ENCODE measurements at regions not wholly inside any gene's neighbourhood (a gene's known extent, or its start where the extent isn't known, plus 50 kb on each side); places are given as distances from the start of the nearest gene placed in this dataset.

- TF ChIP-seq, protein P1, sequence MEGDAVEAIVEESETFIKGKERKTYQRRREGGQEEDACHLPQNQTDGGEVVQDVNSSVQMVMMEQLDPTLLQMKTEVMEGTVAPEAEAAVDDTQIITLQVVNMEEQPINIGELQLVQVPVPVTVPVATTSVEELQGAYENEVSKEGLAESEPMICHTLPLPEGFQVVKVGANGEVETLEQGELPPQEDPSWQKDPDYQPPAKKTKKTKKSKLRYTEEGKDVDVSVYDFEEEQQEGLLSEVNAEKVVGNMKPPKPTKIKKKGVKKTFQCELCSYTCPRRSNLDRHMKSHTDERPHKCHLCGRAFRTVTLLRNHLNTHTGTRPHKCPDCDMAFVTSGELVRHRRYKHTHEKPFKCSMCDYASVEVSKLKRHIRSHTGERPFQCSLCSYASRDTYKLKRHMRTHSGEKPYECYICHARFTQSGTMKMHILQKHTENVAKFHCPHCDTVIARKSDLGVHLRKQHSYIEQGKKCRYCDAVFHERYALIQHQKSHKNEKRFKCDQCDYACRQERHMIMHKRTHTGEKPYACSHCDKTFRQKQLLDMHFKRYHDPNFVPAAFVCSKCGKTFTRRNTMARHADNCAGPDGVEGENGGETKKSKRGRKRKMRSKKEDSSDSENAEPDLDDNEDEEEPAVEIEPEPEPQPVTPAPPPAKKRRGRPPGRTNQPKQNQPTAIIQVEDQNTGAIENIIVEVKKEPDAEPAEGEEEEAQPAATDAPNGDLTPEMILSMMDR (IDR thresholded peaks at IDR 0.05; ENCODE audit: low read depth, low read length) = no peak
Observed at GRCh38 chr10:78255796-78256638, 222.4 kb downstream of the RPS24 start.

GRCh38 chr10:78258323-78259030, 224.8 kb downstream of the RPS24 start:
- CTCF ChIA-PET = no interaction called here
- Histone ChIP-seq H3K27me3 (ENCODE audit: control insufficient read depth, insufficient read depth, low read length) (no peaks in the 10 kb centered on the region), H3K27ac (ENCODE audit: low read depth, low read length) (no peak overlapping the region), H3K4me3 (ENCODE audit: low read depth, low read length) (no peak overlapping the region), H3K9me3 (ENCODE audit: control insufficient read depth, insufficient read depth, low read length) (no peaks in the 10 kb centered on the region)
- TF ChIP-seq, protein P1 (IDR thresholded peaks at IDR 0.05; ENCODE audit: low read depth, low read length) = no peak
- no peak for DNase-seq (ENCODE audit: low read depth, low spot score)
- POLR2A ChIA-PET = no interaction called here

More at GRCh38 chr10:78255796-78256638, 222.4 kb downstream of the RPS24 start:
- Histone ChIP-seq H3K27me3 (ENCODE audit: control insufficient read depth, insufficient read depth, low read length) (no peaks in the 10 kb centered on the region), H3K27ac (ENCODE audit: low read depth, low read length) (peak overlapping the region; percentile 97), H3K9me3 (ENCODE audit: control insufficient read depth, insufficient read depth, low read length) (no peaks in the 10 kb centered on the region), H3K4me3 (ENCODE audit: low read depth, low read length) (no peak overlapping the region)
- DNase-seq (ENCODE audit: low read depth, low spot score) = peak; percentile 94
- POLR2A ChIA-PET = interaction anchor here (0.6 to 1.0 kb wide), 5 partner anchors 11 to 210 kb away, joined by 3 to 4 read pairs (median 3); no protein-coding TSS in a partner anchor
- CTCF ChIA-PET = interaction anchor here (1.5 kb wide), 1 partner anchor 208 kb away, joined by 4 read pairs; no protein-coding TSS in a partner anchor

- DNase-seq (ENCODE audit: low read depth, low spot score) = no peak
- no peak overlapping the region for H3K27ac ChIP-seq (ENCODE audit: low read depth, low read length)
- TF ChIP-seq, protein P1 (IDR thresholded peaks at IDR 0.05; ENCODE audit: low read depth, low read length) = no peak
- ChIA-PET POLR2A (no interaction called here), CTCF (no interaction called here)
- H3K27me3 ChIP-seq (ENCODE audit: control insufficient read depth, insufficient read depth, low read length) = no peaks in the 10 kb centered on the region
- no peak overlapping the region for H3K4me3 ChIP-seq (ENCODE audit: low read depth, low read length)
- H3K9me3 ChIP-seq (ENCODE audit: control insufficient read depth, insufficient read depth, low read length) = no peaks in the 10 kb centered on the region
Observed at GRCh38 chr10:78259391-78259790, 225.7 kb downstream of the RPS24 start.

GRCh38 chr10:78260141-78260540, 226.5 kb downstream of the RPS24 start:
- ChIA-PET POLR2A (interaction anchor here (1.1 kb wide), 1 partner anchor 11 kb away, joined by 3 read pairs; no protein-coding TSS in a partner anchor), CTCF (interaction anchor here (0.6 kb wide), 1 partner anchor 11 kb away, joined by 3 read pairs; no protein-coding TSS in a partner anchor)
- DNase-seq (ENCODE audit: low read depth, low spot score) = no peak
- TF ChIP-seq, protein P1 (IDR thresholded peaks at IDR 0.05; ENCODE audit: low read depth, low read length) = peak; percentile 24; the same call in 1 of the 2 replicates
- H3K9me3 ChIP-seq (ENCODE audit: control insufficient read depth, insufficient read depth, low read length) = no peaks in the 10 kb centered on the region
- H3K27ac ChIP-seq (ENCODE audit: low read depth, low read length) = no peak overlapping the region
- H3K4me3 ChIP-seq (ENCODE audit: low read depth, low read length) = no peak overlapping the region
- no peaks in the 10 kb centered on the region for H3K27me3 ChIP-seq (ENCODE audit: control insufficient read depth, insufficient read depth, low read length)
